ENCODE measurements at regions not wholly inside any gene's neighbourhood (a gene's known extent, or its start where the extent isn't known, plus 50 kb on each side); places are given as distances from the start of the nearest gene placed in this dataset.

DNA sequence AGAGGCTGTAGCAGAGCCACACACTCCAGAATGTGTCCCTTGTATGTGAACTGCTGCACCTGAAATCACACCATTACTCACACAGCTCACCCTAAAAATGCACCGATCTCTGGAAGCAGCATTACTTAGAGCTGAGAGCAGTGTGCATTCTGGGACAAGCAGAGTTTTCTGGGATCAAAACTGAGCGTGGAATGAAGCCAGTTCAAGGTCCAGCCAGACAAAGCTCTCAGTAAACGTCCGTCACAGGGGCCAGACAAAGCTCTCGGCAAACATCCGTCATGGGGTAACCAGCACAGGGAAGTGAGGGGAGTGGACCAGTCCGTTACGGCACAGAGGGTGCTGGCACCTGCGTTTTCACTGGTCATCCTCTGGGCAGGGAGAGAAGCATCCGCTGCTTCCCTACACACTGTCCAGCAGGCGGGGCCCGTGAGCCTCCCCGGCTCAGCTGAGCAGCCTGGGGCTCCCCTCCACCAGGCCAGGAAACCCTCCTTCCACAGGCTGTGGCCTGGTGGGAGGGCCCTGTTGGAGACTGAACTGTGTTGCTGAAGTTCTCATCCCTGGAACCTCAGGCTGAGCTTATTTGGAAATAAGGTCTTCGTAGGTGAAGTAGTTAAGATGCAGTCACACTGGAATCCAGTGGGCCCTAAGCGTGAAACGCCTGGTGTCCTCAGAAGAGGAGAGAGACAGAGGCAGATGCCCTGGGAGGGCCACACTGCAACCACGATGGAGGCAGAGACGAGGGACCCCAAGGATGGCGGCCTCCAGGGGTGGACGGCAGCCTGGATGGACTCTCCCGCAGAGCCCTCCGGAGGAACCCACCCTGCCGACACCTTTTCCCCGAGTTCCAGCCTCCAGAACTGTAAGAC lies 883.9 kb downstream of the BRD1 start:
- no peaks in the 10 kb centered on the region for H3K4me1 ChIP-seq (ENCODE audit: control insufficient read depth, insufficient read depth, low read length)
- no peaks in the 10 kb centered on the region for H3K9me3 ChIP-seq (ENCODE audit: control insufficient read depth, insufficient read depth, low read depth, low read length)
- ChIA-PET POLR2A (no interaction called here), CTCF (interaction anchor here (0.6 to 1.9 kb wide), 16 partner anchors 9 to 887 kb away, joined by 3 to 8 read pairs (median 4); no protein-coding TSS in a partner anchor)
- TF ChIP-seq, protein P1, sequence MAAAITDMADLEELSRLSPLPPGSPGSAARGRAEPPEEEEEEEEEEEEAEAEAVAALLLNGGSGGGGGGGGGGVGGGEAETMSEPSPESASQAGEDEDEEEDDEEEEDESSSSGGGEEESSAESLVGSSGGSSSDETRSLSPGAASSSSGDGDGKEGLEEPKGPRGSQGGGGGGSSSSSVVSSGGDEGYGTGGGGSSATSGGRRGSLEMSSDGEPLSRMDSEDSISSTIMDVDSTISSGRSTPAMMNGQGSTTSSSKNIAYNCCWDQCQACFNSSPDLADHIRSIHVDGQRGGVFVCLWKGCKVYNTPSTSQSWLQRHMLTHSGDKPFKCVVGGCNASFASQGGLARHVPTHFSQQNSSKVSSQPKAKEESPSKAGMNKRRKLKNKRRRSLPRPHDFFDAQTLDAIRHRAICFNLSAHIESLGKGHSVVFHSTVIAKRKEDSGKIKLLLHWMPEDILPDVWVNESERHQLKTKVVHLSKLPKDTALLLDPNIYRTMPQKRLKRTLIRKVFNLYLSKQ (tag by site-specific recombination; IDR thresholded peaks at IDR 0.05; ENCODE audit: borderline replicate concordance), result no peak
- TF ChIP-seq, protein P2, sequence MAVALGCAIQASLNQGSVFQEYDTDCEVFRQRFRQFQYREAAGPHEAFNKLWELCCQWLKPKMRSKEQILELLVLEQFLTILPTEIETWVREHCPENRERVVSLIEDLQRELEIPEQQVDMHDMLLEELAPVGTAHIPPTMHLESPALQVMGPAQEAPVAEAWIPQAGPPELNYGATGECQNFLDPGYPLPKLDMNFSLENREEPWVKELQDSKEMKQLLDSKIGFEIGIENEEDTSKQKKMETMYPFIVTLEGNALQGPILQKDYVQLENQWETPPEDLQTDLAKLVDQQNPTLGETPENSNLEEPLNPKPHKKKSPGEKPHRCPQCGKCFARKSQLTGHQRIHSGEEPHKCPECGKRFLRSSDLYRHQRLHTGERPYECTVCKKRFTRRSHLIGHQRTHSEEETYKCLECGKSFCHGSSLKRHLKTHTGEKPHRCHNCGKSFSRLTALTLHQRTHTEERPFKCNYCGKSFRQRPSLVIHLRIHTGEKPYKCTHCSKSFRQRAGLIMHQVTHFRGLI (tag by site-specific recombination; IDR thresholded peaks at IDR 0.05), result no peak
- TF ChIP-seq, protein P3, sequence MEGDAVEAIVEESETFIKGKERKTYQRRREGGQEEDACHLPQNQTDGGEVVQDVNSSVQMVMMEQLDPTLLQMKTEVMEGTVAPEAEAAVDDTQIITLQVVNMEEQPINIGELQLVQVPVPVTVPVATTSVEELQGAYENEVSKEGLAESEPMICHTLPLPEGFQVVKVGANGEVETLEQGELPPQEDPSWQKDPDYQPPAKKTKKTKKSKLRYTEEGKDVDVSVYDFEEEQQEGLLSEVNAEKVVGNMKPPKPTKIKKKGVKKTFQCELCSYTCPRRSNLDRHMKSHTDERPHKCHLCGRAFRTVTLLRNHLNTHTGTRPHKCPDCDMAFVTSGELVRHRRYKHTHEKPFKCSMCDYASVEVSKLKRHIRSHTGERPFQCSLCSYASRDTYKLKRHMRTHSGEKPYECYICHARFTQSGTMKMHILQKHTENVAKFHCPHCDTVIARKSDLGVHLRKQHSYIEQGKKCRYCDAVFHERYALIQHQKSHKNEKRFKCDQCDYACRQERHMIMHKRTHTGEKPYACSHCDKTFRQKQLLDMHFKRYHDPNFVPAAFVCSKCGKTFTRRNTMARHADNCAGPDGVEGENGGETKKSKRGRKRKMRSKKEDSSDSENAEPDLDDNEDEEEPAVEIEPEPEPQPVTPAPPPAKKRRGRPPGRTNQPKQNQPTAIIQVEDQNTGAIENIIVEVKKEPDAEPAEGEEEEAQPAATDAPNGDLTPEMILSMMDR (tag by site-specific recombination; IDR thresholded peaks at IDR 0.05), result peak; percentile 37; the same call in 1 of the 2 replicates
- TF ChIP-seq ZNF138 (tag by site-specific recombination; IDR thresholded peaks at IDR 0.05; ENCODE audit: borderline replicate concordance) (no peak), PRDM1 (tag by site-specific recombination; IDR thresholded peaks at IDR 0.05) (no peak), ZBTB48 (tag by site-specific recombination; IDR thresholded peaks at IDR 0.05) (no peak), ZNF292 (tag by site-specific recombination; IDR thresholded peaks at IDR 0.05; ENCODE audit: borderline replicate concordance, low read depth) (no peak), ZNF658 (tag by site-specific recombination; IDR thresholded peaks at IDR 0.05) (no peak), KLF7 (tag by site-specific recombination; IDR thresholded peaks at IDR 0.05; ENCODE audit: borderline replicate concordance) (no peak), ZNF664 (tag by site-specific recombination; IDR thresholded peaks at IDR 0.05) (no peak), ZNF548 (tag by site-specific recombination; IDR thresholded peaks at IDR 0.05) (peak; percentile 82), ZNF768 (tag by site-specific recombination; IDR thresholded peaks at IDR 0.05) (no peak), ZIC2 (tag by site-specific recombination; IDR thresholded peaks at IDR 0.05) (peak; percentile 49)
- no peaks in the 10 kb centered on the region for H3K36me3 ChIP-seq (ENCODE audit: control insufficient read depth in 2 of 2, insufficient read depth in 1 of 2, low read length in 2 of 2)
- no peak overlapping the region for H3K27ac ChIP-seq (ENCODE audit: extremely low read depth, low read depth, low read length)
- no peak overlapping the region for H3K4me3 ChIP-seq (ENCODE audit: low read depth, low read length)

DNA sequence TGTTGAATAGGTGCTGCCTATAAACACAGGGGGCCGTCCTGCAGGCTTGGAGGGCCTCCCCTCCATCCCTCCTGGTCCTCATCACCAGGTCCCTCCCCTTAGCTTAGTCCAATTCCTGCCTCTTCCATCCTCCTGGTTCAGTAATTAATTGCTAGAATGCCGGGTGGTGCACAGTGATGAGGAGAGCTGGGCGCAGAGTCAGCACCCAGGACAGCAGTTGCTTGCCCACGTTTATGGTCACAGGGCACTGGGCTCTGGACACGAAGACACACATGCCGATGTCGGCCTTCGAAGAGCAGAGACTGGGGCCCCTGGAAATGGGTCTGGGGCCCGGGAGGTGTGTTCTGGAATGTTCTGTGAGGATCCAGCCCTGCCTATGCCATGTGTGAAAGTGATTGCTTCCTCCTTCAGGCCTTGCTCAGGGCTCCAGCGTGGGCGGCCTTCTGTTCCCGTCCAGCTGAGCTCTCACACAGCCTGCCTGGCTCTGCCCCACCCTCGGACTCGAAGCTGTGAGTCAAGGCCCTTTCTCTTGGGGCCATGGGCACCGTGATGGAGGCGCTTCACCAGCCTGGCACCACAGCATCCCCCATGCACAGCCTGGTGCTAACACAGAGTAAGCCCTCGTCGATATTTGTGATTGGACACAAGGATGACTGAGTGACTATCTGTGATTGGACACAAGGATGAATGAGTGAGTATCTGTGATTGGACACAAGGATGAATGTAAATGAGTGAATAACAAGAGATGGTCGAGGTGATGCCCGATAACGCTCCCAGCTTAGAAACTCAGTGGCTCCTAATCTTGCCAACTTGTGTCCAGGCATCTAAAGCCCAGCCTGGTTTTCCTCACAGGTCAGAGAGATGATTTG lies 884.7 kb downstream of the BRD1 start:
- CTCF ChIA-PET, result interaction anchor here (0.6 to 1.9 kb wide), 10 partner anchors 9 to 373 kb away, joined by 3 to 8 read pairs (median 4); no protein-coding TSS in a partner anchor
- H3K4me3 ChIP-seq (ENCODE audit: low read depth, low read length), result no peak overlapping the region
- no peak overlapping the region for H3K27ac ChIP-seq (ENCODE audit: extremely low read depth, low read depth, low read length)
- no peaks in the 10 kb centered on the region for H3K36me3 ChIP-seq (ENCODE audit: control insufficient read depth in 2 of 2, insufficient read depth in 1 of 2, low read length in 2 of 2)
- H3K4me1 ChIP-seq (ENCODE audit: control insufficient read depth, insufficient read depth, low read length), result no peaks in the 10 kb centered on the region
- POLR2A ChIA-PET, result no interaction called here
- H3K9me3 ChIP-seq (ENCODE audit: control insufficient read depth, insufficient read depth, low read depth, low read length), result no peaks in the 10 kb centered on the region
- TF ChIP-seq ZNF248 (tag by site-specific recombination; IDR thresholded peaks at IDR 0.05) (no peak), ZSCAN23 (tag by site-specific recombination; IDR thresholded peaks at IDR 0.05) (no peak), ZNF23 (tag by site-specific recombination; IDR thresholded peaks at IDR 0.05; ENCODE audit: borderline replicate concordance) (no peak)
- TF ChIP-seq, protein P4, sequence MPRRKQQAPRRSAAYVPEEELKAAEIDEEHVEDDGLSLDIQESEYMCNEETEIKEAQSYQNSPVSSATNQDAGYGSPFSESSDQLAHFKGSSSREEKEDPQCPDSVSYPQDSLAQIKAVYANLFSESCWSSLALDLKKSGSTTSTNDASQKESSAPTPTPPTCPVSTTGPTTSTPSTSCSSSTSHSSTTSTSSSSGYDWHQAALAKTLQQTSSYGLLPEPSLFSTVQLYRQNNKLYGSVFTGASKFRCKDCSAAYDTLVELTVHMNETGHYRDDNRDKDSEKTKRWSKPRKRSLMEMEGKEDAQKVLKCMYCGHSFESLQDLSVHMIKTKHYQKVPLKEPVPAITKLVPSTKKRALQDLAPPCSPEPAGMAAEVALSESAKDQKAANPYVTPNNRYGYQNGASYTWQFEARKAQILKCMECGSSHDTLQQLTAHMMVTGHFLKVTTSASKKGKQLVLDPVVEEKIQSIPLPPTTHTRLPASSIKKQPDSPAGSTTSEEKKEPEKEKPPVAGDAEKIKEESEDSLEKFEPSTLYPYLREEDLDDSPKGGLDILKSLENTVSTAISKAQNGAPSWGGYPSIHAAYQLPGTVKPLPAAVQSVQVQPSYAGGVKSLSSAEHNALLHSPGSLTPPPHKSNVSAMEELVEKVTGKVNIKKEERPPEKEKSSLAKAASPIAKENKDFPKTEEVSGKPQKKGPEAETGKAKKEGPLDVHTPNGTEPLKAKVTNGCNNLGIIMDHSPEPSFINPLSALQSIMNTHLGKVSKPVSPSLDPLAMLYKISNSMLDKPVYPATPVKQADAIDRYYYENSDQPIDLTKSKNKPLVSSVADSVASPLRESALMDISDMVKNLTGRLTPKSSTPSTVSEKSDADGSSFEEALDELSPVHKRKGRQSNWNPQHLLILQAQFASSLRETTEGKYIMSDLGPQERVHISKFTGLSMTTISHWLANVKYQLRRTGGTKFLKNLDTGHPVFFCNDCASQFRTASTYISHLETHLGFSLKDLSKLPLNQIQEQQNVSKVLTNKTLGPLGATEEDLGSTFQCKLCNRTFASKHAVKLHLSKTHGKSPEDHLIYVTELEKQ (tag by site-specific recombination; IDR thresholded peaks at IDR 0.05; ENCODE audit: borderline replicate concordance), result no peak
- TF ChIP-seq, protein P5, sequence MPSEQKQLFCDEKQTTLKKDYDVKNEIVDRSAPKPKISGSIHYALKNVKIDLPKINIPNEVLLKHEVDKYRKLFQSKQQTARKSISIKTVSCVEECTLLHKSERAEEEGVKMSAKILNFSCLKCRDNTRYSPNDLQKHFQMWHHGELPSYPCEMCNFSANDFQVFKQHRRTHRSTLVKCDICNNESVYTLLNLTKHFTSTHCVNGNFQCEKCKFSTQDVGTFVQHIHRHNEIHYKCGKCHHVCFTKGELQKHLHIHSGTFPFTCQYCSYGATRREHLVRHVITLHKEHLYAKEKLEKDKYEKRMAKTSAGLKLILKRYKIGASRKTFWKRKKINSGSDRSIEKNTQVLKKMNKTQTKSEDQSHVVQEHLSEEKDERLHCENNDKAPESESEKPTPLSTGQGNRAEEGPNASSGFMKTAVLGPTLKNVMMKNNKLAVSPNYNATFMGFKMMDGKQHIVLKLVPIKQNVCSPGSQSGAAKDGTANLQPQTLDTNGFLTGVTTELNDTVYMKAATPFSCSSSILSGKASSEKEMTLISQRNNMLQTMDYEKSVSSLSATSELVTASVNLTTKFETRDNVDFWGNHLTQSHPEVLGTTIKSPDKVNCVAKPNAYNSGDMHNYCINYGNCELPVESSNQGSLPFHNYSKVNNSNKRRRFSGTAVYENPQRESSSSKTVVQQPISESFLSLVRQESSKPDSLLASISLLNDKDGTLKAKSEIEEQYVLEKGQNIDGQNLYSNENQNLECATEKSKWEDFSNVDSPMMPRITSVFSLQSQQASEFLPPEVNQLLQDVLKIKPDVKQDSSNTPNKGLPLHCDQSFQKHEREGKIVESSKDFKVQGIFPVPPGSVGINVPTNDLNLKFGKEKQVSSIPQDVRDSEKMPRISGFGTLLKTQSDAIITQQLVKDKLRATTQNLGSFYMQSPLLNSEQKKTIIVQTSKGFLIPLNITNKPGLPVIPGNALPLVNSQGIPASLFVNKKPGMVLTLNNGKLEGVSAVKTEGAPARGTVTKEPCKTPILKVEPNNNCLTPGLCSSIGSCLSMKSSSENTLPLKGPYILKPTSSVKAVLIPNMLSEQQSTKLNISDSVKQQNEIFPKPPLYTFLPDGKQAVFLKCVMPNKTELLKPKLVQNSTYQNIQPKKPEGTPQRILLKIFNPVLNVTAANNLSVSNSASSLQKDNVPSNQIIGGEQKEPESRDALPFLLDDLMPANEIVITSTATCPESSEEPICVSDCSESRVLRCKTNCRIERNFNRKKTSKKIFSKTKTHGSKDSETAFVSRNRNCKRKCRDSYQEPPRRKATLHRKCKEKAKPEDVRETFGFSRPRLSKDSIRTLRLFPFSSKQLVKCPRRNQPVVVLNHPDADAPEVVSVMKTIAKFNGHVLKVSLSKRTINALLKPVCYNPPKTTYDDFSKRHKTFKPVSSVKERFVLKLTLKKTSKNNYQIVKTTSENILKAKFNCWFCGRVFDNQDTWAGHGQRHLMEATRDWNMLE (tag by site-specific recombination; conservative IDR thresholded peaks at IDR 0.05; ENCODE audit: low read depth), result no peak
